Tibial artery (tissue), 4 donors: ENCODE measurements at regions not wholly inside any gene's neighbourhood (a gene's known extent, or its start where the extent isn't known, plus 50 kb on each side); places are given as distances from the start of the nearest gene placed in this dataset.

Source experiments
- DNase-seq, 2 donors: peaks; one replicate each; pipeline ENCODE4 v3.0.0-alpha.2; 2019
- H3K27ac ChIP-seq, 2 donors: fragments of 200-600 bp; sonication (generic) in 1 of 2; 1 replicate in 1 of 2; 2 replicates in 1 of 2; pipeline ENCODE4 v1.5.1; 2018 to 2019; ENCODE audit warnings: mild to moderate bottlenecking in 1 of 2
- H3K27me3 ChIP-seq, 2 donors: fragments of 200-600 bp; sonication (generic) in 1 of 2; one replicate each; pipeline versions ENCODE4 v1.5.1 to v1.6.0; 2016 to 2019
- H3K36me3 ChIP-seq, 3 donors: fragments of 200-600 bp; sonication (generic) in 2 of 3; one replicate each; pipeline ENCODE4 v1.5.1; 2016 to 2019; ENCODE audit warnings: mild to moderate bottlenecking in 2 of 3
- H3K4me1 ChIP-seq, 4 donors: fragments of 200-600 bp; sonication (generic) in 2 of 4; 1 replicate in 3 of 4; 2 replicates in 1 of 4; pipeline ENCODE4 v1.5.1; 2016 to 2019
- H3K4me3 ChIP-seq, 2 donors: fragments of 200-600 bp; sonication (generic) in 1 of 2; 1 replicate in 1 of 2; 2 replicates in 1 of 2; pipeline ENCODE4 v1.5.1; 2018 to 2019; ENCODE audit warnings: mild to moderate bottlenecking in 2 of 2
- H3K9me3 ChIP-seq, 3 donors: fragments of 200-600 bp; sonication (generic) in 1 of 3; one replicate each; pipeline ENCODE4 v1.5.1; 2016 to 2019
- CTCF ChIP-seq, 2 experiments: fragments of 200-600 bp in 1 of 2; fragments of 450-650 bp in 1 of 2; IDR thresholded peaks; one replicate each; pipeline ENCODE4 v1.5.1; 2017 to 2019; ENCODE audit warnings: antibody characterized with exemption in 2 of 2, mild to moderate bottlenecking in 1 of 2, moderate library complexity in 1 of 2
- intact Hi-C: fragments of 100-400 bp; cut with DNase I; formaldehyde crosslinking; loops from one replicate; pipeline ENCODE4 v1.15.0; 2023; ENCODE audit warnings: low total_unique reads

- intact Hi-C loops: no loop called here
- H3K4me3 ChIP-seq: no peak overlapping the region
- no peaks in the 10 kb centered on the region for H3K27me3 ChIP-seq
- no peak for TF ChIP-seq CTCF (IDR thresholded peaks at IDR 0.05)
- H3K4me1 ChIP-seq: peaks cover 0 to 72% (median 32%) of the 10 kb centered on the region in 4 donors
- H3K9me3 ChIP-seq: no peaks in the 10 kb centered on the region
- H3K27ac ChIP-seq: peak overlapping the region; percentile 38 to 72
- no peak for DNase-seq
- no peaks in the 10 kb centered on the region for H3K36me3 ChIP-seq
These were observed 58.2 kb upstream of the ACAN start for GRCh38 chr15:88745065-88745464.

- intact Hi-C loops: no loop called here
- H3K36me3 ChIP-seq: no peaks in the 10 kb centered on the region
- TF ChIP-seq CTCF (IDR thresholded peaks at IDR 0.05): no peak
- no peaks in the 10 kb centered on the region for H3K27me3 ChIP-seq
- peaks cover 0 to 72% (median 32%) of the 10 kb centered on the region in 4 donors for H3K4me1 ChIP-seq
- H3K4me3 ChIP-seq: no peak overlapping the region
- H3K27ac ChIP-seq: peak overlapping the region in 1 of 2 donors; percentile 72
- no peak for DNase-seq
- H3K9me3 ChIP-seq: no peaks in the 10 kb centered on the region
These were observed 57.5 kb upstream of the ACAN start for GRCh38 chr15:88745696-88746095.

- Histone ChIP-seq H3K36me3 (no peaks in the 10 kb centered on the region), H3K27ac (peak overlapping the region; percentile 36 to 72), H3K27me3 (no peaks in the 10 kb centered on the region), H3K9me3 (no peaks in the 10 kb centered on the region), H3K4me1 (peaks cover 0 to 65% (median 32%) of the 10 kb centered on the region in 4 donors), H3K4me3 (no peak overlapping the region)
- TF ChIP-seq CTCF (IDR thresholded peaks at IDR 0.05): no peak
- DNase-seq: no peak
- intact Hi-C loops: no loop called here
These were observed 56.8 kb upstream of the ACAN start for GRCh38 chr15:88746451-88746850.

GRCh38 chr15:88747111-88747510 lies 56.1 kb upstream of the ACAN start:
- H3K4me1 ChIP-seq: peaks cover 0 to 59% (median 32%) of the 10 kb centered on the region in 4 donors
- no peaks in the 10 kb centered on the region for H3K9me3 ChIP-seq
- no peaks in the 10 kb centered on the region for H3K27me3 ChIP-seq
- H3K36me3 ChIP-seq: no peaks in the 10 kb centered on the region
- no peak for TF ChIP-seq CTCF (IDR thresholded peaks at IDR 0.05)
- intact Hi-C loops: no loop called here
- H3K27ac ChIP-seq: peak overlapping the region; percentile 36 to 72
- DNase-seq: no peak
- no peak overlapping the region for H3K4me3 ChIP-seq

- Histone ChIP-seq H3K27ac (peak overlapping the region; percentile 36 to 72), H3K4me1 (peaks cover 0 to 56% (median 32%) of the 10 kb centered on the region in 4 donors), H3K4me3 (no peak overlapping the region), H3K36me3 (no peaks in the 10 kb centered on the region), H3K27me3 (no peaks in the 10 kb centered on the region), H3K9me3 (no peaks in the 10 kb centered on the region)
- intact Hi-C loops: no loop called here
- no peak for DNase-seq
- no peak for TF ChIP-seq CTCF (IDR thresholded peaks at IDR 0.05)
These were observed 55.6 kb upstream of the ACAN start for GRCh38 chr15:88747631-88748030.

- no peaks in the 10 kb centered on the region for H3K36me3 ChIP-seq
- DNase-seq: no peak
- peak overlapping the region; percentile 36 to 72 for H3K27ac ChIP-seq
- no peaks in the 10 kb centered on the region for H3K9me3 ChIP-seq
- H3K4me3 ChIP-seq: no peak overlapping the region
- intact Hi-C loops: no loop called here
- no peaks in the 10 kb centered on the region for H3K27me3 ChIP-seq
- peaks cover 0 to 56% (median 32%) of the 10 kb centered on the region in 4 donors for H3K4me1 ChIP-seq
- no peak for TF ChIP-seq CTCF (IDR thresholded peaks at IDR 0.05)
These were observed 55.2 kb upstream of the ACAN start for GRCh38 chr15:88748081-88748480.
